GM13977 (cell line): ENCODE measurements at regions not wholly inside any gene's neighbourhood (a gene's known extent, or its start where the extent isn't known, plus 50 kb on each side); places are given as distances from the start of the nearest gene placed in this dataset.

Experiments used
- DNase-seq: peaks from one replicate; pipeline ENCODE4 v3.0.0; 2012; ENCODE audit warnings: low spot score
- in situ Hi-C: fragments of 300-500 bp; cut with MboI; formaldehyde crosslinking; loops from one replicate; pipeline ENCODE4 v1.12.0; 2022; ENCODE audit warnings: low sequenced_read_pairs, low pct_unique_long_range_greater_than_20kb, mixed read lengths, inconsistent platforms; ENCODE audit not compliant: unreplicated experiment
- TF ChIP-seq, protein P1 (sequence below): IDR thresholded peaks from 2 replicates; pipeline ENCODE4 v1.5.1; 2012; ENCODE audit warnings: mild to moderate bottlenecking, control low read depth; ENCODE audit not compliant: insufficient read depth; ENCODE audit errors: extremely low read depth, missing control alignments

DNA sequence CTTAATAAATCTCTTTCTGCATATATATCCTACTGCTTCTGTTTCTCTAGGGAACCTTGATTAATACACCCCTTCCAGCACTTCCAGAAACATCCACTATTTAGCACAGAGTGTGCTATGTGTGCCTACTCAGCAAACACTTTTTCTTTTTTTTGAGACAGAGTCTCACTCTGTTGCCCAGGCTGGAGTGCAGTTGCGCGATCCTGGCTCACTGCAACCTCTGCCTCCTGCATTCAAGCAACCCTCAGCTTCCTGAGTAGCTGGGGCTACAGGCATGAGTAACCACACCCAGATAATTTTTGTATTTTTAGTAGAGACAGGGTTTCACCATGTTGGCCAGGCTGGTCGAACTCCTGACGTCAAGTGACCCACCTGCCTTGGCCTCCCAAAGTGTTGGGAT is 266.9 kb upstream of the DIAPH2 start:
- DNase-seq: no peak
- in situ Hi-C loops: no loop called here
- TF ChIP-seq, protein P1, sequence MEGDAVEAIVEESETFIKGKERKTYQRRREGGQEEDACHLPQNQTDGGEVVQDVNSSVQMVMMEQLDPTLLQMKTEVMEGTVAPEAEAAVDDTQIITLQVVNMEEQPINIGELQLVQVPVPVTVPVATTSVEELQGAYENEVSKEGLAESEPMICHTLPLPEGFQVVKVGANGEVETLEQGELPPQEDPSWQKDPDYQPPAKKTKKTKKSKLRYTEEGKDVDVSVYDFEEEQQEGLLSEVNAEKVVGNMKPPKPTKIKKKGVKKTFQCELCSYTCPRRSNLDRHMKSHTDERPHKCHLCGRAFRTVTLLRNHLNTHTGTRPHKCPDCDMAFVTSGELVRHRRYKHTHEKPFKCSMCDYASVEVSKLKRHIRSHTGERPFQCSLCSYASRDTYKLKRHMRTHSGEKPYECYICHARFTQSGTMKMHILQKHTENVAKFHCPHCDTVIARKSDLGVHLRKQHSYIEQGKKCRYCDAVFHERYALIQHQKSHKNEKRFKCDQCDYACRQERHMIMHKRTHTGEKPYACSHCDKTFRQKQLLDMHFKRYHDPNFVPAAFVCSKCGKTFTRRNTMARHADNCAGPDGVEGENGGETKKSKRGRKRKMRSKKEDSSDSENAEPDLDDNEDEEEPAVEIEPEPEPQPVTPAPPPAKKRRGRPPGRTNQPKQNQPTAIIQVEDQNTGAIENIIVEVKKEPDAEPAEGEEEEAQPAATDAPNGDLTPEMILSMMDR: no peak

DNA sequence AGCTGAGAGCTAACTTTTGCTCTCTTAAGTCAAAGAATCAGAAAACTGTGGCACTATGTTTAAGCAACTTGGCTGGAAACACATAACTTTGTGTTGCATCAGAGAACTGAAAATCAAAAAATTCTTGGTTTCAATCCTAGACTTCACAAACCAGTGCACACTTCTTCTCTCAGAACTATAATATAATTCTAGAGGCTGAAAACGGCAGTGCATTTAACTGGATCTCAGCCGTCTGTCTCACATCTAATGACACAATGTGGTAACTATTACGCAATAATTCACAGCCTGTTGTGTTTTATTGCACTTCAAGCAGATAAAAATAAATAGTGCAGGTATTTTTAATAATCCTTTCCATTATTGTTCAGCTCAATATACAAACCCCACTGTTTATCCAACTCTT is 260.6 kb upstream of the DIAPH2 start:
- in situ Hi-C loops: no loop called here
- no peak for DNase-seq
- TF ChIP-seq, protein P1: no peak

DNA sequence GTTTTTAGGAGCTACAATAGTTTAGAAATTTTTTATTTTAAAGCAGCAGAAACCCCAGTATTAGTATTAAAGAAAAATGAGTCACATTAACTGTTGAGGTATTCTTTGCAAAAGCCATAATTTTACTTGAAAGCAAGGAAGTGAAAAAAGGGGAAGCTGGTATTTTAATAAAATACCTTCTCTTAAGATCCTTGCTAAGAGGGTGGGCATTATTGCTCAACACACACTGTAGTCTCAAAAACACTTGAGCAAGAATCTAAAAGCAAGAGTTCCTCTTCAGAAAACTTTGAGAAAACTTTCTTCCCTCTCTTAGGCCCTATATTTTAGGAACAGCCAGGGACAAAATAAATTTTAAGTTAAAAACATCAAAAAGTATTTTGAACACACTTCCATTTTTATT is 259.4 kb upstream of the DIAPH2 start:
- in situ Hi-C loops: no loop called here
- DNase-seq: no peak
- TF ChIP-seq, protein P1: no peak

DNA sequence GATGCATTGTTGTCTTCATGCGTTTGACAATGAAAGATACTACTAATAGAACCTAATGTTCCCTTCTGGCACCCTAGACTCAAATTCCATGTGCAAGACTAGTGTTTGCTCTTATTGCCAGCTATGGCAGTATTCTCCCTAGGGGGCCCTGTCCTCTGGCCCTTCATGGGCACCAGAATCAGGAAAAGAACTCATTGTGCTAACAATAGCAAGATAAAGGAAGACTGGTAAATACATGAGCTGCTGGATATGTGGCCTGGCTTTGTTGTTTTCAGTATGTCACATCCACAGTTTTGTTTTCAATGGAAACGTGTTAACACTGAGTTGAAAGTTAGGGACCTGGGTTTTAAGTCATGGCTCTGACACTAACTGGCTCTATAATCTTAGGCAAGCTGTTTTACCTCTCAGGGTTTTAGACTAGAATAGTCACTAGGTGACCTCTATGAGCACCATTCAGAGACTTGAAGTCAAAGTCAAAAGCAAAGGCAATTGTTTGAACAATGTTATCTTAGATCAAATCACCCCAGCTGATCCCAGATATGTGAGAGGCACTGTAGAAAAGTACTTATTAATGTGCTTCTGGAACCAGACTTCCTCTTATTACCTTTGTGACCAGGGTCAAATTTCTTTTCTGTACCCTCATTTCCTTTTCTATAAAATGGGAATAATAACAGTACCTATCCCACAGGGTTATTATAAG is 253.7 kb upstream of the DIAPH2 start:
- DNase-seq: no peak
- TF ChIP-seq, protein P1: no peak
- in situ Hi-C loops: no loop called here

DNA sequence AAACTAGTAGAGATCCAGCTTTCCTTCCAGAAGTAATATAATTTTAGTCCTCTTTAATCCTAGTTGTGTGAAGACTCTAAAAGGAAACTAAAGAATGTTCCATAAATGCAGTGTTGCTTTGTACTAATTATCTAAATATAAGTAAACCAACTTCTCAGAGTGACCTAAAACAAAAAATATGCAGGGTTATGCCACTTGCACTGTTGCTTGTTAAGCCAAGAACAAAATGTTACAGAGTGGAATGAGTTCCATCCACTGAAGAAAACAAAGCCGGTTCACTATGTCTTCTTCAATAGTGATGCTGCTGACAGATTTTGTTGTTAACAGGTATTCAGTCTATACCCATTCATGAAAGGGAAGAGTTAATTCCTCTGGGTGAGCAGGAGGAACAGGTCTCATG is 252.0 kb upstream of the DIAPH2 start:
- in situ Hi-C loops: no loop called here
- no peak for DNase-seq
- TF ChIP-seq, protein P1: no peak

DNA sequence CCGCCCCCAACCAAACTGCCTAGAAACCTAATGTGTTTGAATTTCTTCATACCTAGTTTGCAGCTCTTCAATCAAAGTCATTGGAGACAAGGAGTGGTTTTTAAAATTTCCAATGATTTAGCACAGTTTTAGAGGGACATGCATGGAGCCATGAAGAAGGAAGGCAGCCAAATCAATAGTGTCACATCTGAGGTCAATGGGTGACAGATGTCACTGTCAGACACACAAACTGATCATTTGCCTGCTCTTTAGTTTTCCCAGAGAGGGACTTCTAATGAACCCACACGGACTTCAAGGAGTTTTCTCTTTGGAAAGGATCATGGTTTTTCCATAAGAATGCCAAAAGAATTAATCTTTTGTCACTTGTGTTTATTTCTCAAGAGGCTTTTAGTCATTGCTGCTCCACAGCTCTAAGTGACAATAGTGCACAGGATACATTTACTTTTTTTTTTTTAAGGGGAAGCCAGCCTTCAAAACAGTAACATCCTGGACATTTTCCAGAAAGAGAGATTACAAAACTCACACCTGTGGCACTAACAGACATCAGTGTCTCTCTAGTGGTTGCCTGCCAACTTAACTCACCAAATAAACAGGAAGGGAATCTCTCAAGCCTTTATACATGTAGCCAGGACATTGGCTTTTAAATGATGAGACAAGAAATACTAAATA is 251.1 kb upstream of the DIAPH2 start:
- TF ChIP-seq, protein P1: no peak
- no peak for DNase-seq

More for the DNA sequence above, 251.1 kb upstream of the DIAPH2 start:
- in situ Hi-C loops: no loop called here
